Hematopoietic multipotent progenitor cell treated with erythropoietin and hydrocortisone succinate and interleukin-3 and kit ligand, for 15 days (in vitro differentiated cells): ENCODE measurements at regions not wholly inside any gene's neighbourhood (a gene's known extent, or its start where the extent isn't known, plus 50 kb on each side); places are given as distances from the start of the nearest gene placed in this dataset.
"Not testable (repeated sequence)": the region's sequence is repeated elsewhere in the genome, so short reads cannot be mapped to it uniquely, and the experiment has no call there.

Source experiments
- DNase-seq: peaks from one replicate; pipeline ENCODE4 v3.0.0-alpha.2; 2015; ENCODE audit warnings: low spot score

DNA sequence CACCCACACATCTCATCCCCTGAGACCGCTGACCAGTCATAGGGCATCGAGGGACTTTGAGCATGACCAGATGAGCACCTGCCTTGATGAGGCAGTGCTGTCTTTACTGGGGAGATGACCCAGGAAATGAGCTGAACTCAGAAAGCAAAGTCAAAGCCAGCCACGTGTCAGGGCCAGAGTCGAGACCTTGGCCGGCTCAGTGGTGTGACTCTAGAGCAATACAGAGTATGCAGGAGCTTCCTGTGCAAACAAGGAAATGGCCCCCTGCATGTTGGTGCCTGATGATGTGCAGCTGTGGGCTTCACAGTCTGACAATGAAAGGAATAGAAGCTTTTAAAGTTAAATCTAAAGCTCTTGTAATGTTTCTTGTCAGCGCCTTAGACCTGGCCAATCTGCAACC, 332.9 kb downstream of the PCNX1 start:
- DNase-seq: no peak

DNA sequence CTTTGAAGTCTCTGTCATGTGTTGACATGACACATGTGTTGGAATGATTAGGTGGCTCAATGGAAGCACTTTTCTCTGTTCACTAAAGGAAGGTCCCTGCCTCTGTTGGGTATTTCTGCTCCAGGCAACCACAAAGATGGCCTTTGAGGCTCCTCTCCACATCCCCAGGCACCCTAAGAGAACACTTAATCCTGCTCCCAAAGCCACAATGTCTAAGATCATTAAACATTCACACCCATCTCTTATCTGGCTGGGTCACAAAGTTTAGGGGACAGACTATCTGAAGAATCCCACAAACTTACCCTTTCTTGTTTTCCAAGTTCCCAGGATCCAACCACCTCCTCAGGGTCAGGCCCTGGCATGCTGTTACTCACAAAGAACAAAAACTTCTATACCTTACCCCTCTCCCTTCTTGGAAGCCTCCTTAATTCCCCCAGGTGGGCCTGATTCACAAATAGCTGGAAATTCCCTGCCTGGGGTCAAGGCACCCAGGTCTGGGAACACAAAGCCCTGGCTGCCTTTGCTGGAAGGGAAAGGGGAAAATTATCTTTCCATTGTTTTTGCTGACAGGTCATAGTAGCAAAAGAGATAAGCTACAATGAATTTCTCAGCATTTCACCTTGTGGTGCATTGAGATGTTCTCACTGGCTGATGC, 333.7 kb downstream of the PCNX1 start:
- DNase-seq: no peak

DNA sequence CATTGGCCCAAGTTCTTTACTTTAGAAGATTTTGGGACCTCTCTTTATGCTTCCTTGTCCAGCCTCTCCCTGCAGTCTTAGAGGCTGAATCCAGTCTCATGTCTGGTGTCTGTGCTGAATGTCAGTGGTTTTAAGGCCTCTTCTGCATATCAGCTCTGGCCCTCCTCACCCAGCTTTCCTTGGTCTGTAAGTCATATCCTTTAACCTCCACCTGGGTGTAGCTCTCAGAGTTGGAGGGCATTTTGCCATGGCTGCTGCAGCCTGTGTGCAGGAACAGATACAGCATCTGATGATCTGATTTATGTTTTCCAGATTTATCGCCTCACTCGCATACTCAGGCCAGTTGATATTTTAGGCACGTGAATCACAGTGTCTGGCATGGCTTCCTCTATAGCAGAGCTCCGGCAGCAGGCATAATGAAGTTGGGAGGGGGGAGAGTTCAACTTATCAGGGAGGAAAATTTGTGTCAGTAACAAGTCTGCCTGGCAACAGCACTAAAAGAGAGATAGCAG, 335.0 kb downstream of the PCNX1 start:
- DNase-seq: no peak

DNA sequence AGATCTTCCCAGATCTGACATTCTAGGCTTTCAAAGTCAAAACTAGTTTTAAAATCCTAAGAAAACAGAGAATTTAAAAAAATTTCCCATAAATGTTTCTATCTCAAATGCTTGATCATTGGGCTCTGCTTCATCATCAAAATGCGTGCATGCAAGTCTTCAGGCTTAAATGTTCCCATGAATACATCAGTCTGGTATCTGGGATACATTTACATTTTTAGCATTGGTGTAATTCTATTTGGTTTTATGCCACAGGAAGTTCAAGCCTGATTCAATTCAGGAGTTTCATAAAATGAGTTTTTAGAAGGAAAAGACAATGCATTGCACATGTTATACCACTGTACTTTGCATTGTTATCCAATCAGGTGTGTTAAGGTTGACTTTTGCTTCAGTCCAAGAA, 336.4 kb downstream of the PCNX1 start:
- no peak for DNase-seq

DNA sequence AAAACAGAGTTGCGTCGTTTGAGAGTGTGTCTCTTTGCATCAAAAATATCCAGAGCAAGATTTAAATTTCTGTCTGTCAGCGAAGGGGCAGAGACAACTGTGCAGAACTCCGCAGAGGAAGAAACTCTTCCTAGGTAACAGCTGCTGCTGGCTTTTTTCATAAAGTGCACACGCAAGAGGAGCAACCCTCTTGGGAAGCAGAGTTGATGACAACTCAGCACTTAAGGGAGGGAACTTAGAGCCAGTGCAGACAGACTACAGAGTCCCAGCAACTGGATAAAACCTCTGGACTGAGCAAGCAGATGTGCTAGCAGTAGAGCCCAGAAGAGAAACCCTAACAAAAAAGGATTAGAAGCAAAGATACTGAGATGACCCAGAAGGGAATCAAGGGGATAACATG, 337.1 kb downstream of the PCNX1 start:
- no peak for DNase-seq

DNA sequence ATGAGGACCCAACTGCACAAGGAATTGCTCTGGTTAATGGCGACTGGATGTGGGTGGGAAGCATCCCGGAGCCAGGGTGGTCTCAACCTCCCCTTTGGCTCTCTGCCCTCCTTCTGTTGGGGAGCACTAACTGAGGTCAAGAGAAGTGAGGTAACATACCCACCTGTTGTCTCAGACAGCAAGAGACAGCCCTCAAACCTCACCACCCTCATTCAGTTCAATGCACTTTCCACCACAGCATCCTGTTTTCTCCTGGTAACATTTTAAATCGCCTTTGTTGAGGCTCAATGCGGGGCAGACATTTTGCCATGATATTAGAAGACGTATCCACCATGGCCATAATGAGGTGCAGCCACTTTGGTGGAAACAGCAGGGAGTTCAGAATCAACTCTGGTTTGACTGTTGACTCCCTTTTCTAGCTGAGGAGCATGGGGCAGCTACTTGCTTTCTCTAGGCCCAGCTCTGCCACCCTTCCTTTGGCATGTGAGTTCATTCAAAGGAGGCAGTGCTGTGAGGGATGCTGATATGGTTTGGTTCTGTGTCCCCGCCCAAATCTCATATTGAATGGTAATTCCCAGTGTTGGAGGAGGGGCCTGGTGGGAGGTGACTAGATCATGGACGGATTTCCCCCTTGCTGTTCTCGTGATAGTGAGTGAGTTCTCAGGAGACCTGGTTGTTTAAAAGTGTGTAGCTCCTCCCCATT, 338.6 kb downstream of the PCNX1 start:
- no peak for DNase-seq

DNA sequence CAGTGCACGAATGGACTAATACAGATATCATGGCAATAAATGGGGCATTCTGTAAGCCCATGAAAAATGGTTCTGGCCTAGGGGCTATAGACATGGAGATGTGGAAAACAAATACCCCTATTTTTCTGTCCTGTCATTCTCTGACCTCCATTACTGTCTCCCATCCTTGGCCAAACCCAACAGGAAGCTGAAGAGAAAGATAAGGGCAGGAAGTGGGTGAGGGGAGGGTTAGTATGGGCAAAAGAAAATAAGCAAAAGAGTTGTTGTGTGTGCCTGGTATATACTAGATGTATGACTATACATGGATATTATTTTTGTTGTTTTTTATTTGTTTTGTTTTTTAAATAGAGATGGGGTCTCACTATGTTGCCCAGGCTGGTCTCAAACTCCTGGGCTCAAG, 339.3 kb downstream of the PCNX1 start:
- DNase-seq: no peak

DNA sequence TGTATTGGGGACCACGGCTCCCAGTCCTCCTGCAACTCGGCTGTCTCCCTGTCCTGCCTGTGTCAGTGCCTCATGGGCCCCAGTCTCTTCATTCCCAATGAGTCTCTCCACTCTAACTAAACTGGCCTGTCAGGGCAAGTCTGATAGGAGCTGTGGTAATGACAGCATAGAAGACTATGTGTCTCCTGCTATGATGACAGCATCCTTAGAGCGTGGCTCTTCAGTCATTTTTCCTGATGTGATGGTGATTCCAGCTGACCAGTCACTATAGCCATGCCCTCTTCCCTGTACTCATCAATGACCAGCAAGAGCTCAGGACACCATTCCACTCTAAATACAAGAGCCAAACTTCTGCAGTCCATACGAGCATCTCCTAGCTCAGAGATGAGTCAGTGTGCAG, 339.8 kb downstream of the PCNX1 start:
- no peak for DNase-seq

DNA sequence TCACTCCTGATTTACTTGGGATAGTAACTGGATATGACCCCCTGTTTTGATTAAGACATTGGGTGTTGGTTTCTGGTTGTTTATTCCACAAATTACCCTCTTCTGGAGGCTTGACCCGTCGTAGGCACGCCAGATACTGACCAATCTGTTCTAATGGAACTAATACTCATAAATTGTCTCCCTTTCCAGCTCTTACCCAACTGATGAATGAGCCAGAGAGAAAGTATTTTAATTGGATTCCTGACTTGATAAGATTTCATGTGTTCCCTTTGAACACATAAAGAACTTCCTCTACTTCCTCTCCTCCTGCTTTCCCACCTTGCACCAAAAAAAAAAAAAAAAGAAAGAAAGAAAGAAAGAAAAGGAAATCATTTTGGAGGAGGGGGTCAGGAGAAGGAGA, 340.9 kb downstream of the PCNX1 start:
- DNase-seq: no peak

DNA sequence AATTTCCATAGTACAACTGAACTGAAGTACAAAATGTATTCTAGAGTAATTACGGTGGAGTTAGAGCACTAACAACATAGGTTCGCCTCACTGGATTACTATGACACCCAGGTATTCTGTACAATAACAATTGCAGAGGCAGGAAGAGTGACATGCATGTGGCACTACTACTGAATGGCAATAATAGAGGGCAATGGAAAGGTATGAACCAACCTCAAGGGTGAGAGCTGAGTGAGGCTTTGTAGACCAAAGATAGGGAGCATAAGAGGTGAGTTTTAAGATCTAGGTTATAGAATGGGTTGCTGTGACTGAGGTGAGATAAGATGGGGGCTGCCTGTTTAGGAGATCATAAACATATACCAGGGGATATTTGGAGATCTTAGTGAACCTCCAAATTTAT, 343.1 kb downstream of the PCNX1 start:
- no peak for DNase-seq

DNA sequence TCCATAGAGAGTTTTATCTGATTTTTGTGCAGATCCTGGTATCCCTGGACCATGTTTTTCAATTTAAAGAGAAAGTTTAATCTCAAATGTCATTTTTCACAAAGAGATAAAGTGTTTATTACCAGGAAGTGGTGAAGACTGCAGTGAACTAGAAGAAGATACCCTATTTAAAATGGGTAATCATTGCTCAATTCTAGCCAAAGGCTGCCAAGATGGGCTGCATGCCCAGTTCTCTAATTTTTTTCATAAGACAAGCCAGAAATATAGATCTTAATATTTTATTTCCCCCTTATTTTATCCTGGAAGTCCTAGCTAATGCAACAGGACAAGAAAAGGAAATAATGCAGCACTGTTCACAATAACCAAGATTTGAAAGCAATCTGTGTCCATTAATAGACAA, 343.5 kb downstream of the PCNX1 start:
- DNase-seq: no peak

DNA sequence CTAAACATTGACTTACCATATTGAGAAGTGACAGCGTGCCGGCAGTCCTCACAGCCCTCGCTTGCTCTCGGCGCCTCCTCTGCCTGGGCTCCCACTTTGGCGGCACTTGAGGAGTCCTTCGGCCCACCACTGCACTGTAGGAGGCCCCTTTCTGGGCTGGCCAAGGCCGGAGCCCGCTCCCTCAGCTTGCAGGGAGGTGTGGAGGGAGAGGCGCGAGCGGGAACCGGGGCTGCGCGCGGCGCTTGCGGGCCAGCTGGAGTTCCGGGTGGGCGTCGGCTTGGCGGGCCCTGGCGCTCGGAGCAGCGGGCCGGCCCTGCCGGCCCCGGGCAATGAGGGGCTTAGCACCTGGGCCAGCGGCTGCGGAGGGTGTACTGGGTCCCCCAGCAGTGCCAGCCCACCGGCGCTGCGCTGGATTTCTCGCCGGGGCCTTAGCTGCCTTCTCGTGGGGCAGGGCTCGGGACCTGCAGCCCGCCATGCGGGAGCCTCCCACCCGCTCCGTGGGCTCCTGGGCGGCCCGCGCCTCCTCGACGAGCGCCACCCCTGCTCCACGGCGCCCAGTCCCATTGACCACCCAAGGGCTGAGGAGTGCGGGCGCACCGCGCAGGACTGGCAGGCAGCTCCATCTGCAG, 346.9 kb downstream of the PCNX1 start:
- not testable (repeated sequence) for DNase-seq

DNA sequence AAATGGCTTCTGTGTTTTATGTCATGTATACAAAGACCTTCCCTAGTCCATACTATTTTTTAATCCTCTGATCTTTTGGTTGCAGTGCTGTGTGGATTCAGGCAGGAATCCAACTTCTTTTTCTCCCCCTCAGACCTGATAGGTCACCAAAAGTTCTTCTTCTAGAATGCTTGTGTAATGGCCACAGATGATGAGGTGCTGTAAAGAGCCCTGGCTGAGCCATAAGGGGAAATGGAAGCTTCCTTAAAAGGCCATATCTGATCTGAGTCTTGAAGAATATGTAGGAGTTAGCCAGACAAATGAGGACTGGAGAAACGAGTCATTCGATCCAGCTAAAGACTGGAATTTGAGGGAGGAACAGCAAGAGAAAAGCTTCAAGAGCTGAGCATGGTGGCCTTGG, 353.9 kb downstream of the PCNX1 start:
- DNase-seq: no peak

DNA sequence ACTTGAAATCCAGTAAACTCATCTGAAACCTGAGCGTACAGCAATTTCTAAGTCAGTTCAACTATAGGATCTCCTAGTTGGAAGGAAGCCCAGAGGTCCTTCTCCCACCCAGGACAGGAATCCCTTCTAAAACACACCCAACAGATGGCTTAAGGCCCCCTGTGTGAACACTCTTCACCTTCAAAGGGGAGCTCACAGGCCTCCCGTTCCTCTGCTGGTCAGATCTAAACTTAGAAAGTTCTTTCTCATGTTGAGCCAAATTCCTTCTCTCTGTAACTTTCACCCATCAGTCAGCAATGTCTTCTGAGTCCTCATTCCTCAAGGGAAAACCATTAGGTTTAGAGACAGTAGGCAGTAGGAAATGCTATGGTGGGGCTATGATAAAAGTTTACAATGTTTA, 355.2 kb downstream of the PCNX1 start:
- no peak for DNase-seq

DNA sequence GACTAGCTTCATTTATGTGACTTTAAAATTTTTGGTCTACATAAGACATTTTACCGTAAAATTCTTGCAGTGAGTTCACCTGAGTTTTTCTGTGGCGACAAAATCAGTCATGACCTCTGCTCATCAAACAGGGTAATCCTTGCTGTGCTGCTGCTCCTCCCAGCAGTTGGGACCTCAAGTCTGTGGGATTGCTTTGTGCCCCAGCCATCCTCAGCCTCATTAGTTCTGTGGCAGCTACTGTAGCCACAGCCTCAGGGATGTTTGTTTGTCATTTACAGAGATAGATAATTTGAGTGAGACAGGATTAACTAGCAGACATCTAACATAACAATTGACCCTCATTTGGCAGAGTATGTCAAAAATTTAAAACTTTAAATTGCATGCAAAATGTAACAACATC, 357.0 kb downstream of the PCNX1 start:
- DNase-seq: no peak

DNA sequence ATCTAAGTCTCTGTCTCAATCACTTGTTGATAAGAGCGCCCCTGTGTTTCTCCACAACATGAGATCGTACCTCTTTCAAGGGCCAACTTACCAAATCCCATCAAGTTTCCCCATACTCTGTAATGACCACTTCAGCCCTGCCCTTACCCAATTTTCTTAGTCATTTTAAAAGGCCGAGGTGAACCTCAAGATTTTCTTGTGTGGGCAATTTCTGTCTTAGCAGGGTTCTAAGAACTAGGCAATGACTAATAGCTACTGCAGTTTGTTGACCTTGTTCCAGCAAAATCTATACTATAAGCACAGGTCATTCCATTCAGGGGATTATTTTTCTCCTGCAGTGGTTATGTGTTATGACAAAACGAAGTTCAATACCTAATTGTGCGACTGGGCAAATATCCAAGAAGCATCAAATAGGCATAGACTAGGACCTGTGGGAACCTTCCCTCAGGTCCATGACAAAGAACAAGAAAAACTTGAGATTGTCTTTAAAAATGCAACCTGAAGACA, 359.8 kb downstream of the PCNX1 start:
- DNase-seq: no peak

DNA sequence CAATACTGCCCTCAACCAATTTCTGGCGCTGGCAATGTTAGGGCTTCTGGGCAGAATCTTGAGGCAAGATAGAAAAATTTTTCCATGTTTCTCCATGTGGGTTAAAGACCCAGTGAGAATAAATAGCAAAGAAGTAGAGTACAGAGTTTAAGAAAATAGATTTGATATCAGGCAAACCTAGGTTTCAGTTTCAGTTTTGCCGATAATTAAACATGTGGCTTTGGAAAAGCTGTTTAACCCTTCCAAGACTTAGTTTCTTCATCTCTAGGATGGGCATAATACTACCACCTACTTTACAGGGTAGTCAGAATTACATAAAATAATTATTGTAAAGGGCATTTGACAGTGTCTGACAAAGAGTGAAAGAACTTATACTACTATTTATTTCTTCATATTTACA, 360.4 kb downstream of the PCNX1 start:
- DNase-seq: no peak

DNA sequence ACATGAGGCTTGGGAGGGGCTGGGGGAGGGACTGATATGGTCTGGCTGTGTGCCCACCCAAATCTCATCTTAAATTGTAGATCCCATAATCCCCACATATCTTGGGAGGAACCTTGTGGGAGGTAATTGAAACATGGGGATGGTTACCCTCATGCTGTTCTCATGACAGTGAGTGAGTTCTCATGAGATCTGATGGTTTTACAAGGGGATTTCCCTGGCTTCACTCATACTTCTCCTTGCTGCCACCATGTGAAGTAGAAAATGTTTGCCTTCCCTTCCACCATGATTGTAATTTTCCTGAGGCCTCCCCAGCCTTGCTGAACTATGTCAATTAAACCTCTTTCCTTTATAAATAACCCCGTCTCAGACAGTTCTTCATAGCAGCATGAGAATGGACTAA, 362.9 kb downstream of the PCNX1 start:
- DNase-seq: no peak

DNA sequence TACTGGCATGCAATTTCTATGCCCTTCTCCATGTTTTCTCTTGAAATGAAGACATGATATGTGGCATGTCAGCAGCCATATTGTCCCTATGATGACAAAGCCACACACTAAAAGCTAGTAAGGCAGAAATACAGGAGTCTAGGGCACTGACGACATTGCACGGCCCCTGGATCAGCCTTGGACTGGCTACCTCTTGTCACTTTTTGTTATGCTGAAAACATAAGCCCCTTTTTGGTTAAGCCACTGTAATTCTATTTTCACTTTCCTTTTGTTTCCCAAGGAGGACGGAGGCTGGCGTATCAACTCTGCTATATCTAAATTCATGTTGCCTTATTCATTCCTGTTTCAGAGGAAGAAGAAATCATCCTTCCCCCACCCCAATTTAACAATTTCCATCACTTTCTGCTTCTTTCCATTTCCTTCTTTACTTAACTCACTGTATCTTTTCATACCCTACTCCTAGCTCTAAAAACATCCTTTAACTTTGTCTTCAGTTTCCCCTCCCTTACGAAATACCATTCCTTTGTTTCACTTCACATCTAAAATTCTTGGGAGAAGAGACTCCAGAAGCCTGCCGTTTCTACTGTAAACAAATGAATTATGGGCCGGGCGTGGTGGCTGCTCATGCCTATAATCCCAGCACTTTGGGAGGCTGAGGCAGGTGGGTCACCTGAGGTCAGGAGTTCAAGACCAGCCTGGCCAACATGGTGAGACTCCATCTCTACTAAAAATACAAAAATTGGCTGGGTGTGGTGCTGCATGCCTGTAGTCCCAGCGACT, 364.1 kb downstream of the PCNX1 start:
- no peak for DNase-seq

DNA sequence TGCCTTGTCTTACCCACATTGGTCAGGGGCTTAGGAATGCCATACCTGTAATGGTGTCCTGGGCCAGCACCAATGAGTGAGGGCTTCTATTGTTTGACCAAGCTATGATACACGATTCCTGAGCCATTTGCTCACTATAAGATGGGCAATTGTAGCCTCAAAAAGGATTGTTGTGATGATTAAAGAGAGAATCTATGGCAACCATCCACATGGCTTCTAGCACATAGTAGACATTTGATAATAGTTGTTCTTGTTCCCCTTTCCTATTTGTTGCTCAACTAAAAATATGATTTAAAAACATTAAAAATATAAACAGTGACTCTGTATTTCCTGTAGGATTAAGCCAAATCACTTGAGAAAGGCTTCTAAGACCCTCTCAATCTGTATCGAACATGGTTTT, 366.1 kb downstream of the PCNX1 start:
- DNase-seq: no peak

DNA sequence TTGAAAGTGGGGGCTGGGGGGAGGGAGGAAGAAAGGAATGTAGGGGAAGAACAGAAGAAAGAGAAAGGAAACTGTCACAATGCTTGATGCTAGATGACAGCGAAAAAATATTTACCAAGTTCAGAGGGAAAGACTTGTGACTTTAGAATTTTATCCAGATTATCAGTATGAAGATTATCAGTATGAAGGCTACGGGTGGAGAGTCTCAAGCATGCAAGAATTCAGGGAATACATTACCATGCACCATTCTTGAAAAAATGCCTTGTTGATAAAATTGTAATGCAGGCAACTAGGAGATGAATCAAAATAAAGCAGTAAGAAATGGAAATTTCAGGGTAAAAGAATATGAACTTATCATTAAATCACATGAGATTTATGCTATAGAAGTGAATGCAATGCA, 376.8 kb downstream of the PCNX1 start:
- DNase-seq: no peak

DNA sequence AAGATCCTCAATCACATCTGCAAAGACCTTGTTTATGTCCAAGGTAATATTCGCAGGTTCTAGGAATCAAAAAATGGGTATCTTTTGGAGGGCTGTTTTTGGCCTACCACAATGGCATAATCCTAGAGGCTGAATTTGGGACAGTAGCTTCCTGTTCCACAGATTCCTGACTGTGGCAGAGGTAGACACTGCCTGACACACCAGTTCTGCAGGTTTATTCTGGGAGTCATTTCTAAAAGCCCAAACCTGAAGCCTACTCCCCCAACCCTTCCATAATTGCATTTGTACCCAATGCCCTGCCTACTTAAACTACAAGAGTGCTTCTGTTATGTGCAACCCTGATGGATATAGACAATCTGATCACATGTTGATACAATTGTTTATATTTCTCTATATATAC, 378.9 kb downstream of the PCNX1 start:
- no peak for DNase-seq

DNA sequence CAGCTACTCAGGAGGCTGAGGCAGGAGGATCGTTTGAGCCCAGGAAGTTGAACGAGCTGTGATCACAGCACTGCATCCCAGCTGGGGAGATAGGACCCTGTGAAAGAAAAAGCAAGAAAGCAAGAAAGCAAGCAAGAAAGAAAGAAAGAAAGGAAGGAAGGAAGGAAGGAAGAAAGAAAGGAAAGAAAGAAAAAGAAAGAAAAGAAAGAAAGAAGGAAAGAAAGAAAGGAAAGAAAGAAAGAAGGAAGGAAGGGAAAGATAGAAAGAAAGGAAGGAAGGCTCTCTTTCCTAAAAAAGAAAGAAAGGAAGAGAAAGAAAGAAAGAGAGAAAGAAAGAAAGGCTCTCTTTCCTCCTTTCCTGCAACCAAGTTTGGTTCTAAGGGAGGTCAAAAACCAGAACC, 380.3 kb downstream of the PCNX1 start:
- DNase-seq: no peak
